CD14-positive monocyte (primary cell): ENCODE measurements at regions not wholly inside any gene's neighbourhood (a gene's known extent, or its start where the extent isn't known, plus 50 kb on each side); places are given as distances from the start of the nearest gene placed in this dataset.

Experiments used
- DNase-seq, 3 donors: peaks; one replicate each; pipeline ENCODE4 v3.0.0-alpha.2; 2011 to 2022
- H2AFZ ChIP-seq: 2 replicates; pipeline ENCODE4 v1.6.0; 2012; ENCODE audit warnings: mild to moderate bottlenecking, low read depth, low read length, inconsistent platforms; ENCODE audit not compliant: insufficient read depth, poor library complexity, severe bottlenecking
- H3K27ac ChIP-seq, 2 donors: 1 replicate in 1 of 2; 2 replicates in 1 of 2; pipeline ENCODE4 v1.5.1; 2012 to 2013; ENCODE audit warnings: low read length in 2 of 2, control low read depth in 1 of 2, inconsistent platforms in 1 of 2, low read depth in 1 of 2, mild to moderate bottlenecking in 1 of 2
- H3K27me3 ChIP-seq, 2 donors: one replicate each; pipeline versions ENCODE4 v1.6.0 to v1.6.1; 2011 to 2013; ENCODE audit warnings: low read length in 2 of 2; ENCODE audit not compliant: control insufficient read depth in 2 of 2, insufficient read depth in 2 of 2
- H3K36me3 ChIP-seq, 2 donors: replicated peaks in 1 of 2; 1 replicate in 1 of 2; 2 replicates in 1 of 2; pipeline versions ENCODE4 v1.5.1 to v1.6.1; 2012 to 2013; ENCODE audit warnings: low read length in 2 of 2, control low read depth in 1 of 2, inconsistent platforms in 1 of 2, mild to moderate bottlenecking in 1 of 2; ENCODE audit not compliant: insufficient read depth in 2 of 2, control insufficient read depth in 1 of 2
- H3K4me1 ChIP-seq, 2 donors: 1 replicate in 1 of 2; 2 replicates in 1 of 2; pipeline versions ENCODE4 v1.5.1 to v1.6.1; 2012 to 2013; ENCODE audit warnings: low read length in 2 of 2, control low read depth in 1 of 2, inconsistent platforms in 1 of 2, mild to moderate bottlenecking in 1 of 2, moderate library complexity in 1 of 2; ENCODE audit not compliant: insufficient read depth in 2 of 2, control insufficient read depth in 1 of 2
- H3K4me2 ChIP-seq: replicated peaks from 2 replicates; pipeline ENCODE3; 2012; ENCODE audit warnings: low read length, moderate library complexity, mild to moderate bottlenecking; ENCODE audit not compliant: poor library complexity, severe bottlenecking; ENCODE audit errors: extremely low read depth
- H3K4me3 ChIP-seq, 3 experiments: fragments of 200-600 bp in 1 of 3; sonication (generic) in 1 of 3; replicated peaks in 1 of 3; 1 replicate in 2 of 3; 2 replicates in 1 of 3; pipeline ENCODE4 v1.5.1; 2011 to 2013; ENCODE audit warnings: low read length in 3 of 3, mild to moderate bottlenecking in 3 of 3, control low read depth in 2 of 3, low read depth in 2 of 3, inconsistent platforms in 1 of 3, moderate library complexity in 1 of 3
- H3K79me2 ChIP-seq: 2 replicates; pipeline ENCODE4 v1.6.0; 2012; ENCODE audit warnings: mild to moderate bottlenecking, control low read depth, inconsistent platforms, low read length, moderate library complexity; ENCODE audit not compliant: insufficient read depth
- H3K9ac ChIP-seq: 2 replicates; pipeline ENCODE4 v1.6.0; 2017; ENCODE audit warnings: low read length, mild to moderate bottlenecking; ENCODE audit not compliant: insufficient read depth, poor library complexity, severe bottlenecking
- H3K9me3 ChIP-seq, 2 donors: replicated peaks in 1 of 2; 1 replicate in 1 of 2; 2 replicates in 1 of 2; pipeline versions ENCODE4 v1.5.1 to v1.6.1; 2012 to 2013; ENCODE audit warnings: low read length in 2 of 2, control low read depth in 1 of 2; ENCODE audit not compliant: control insufficient read depth in 1 of 2, insufficient read depth in 1 of 2
- H4K20me1 ChIP-seq: 2 replicates; pipeline ENCODE4 v1.6.0; 2012; ENCODE audit warnings: mild to moderate bottlenecking, low read length, control low read depth, moderate library complexity; ENCODE audit not compliant: insufficient read depth
- H3K27ac Mint-ChIP-seq, 7 donors: one replicate each; pipeline ENCODE4 v1.8.0; 2020; ENCODE audit warnings: mild to moderate bottlenecking in 7 of 7, mixed read lengths in 7 of 7, moderate library complexity in 6 of 7, inconsistent platforms in 2 of 7
- H3K27me3 Mint-ChIP-seq, 3 donors: one replicate each; pipeline ENCODE4 v1.8.0; 2021 to 2022; ENCODE audit warnings: low read depth in 3 of 3, mild to moderate bottlenecking in 3 of 3, mixed read lengths in 3 of 3, moderate library complexity in 3 of 3, inconsistent platforms in 1 of 3
- H3K36me3 Mint-ChIP-seq, 2 donors: one replicate each; pipeline ENCODE4 v1.8.0; 2020; ENCODE audit warnings: mixed read lengths in 2 of 2, inconsistent platforms in 1 of 2, mild to moderate bottlenecking in 1 of 2
- H3K4me1 Mint-ChIP-seq: one replicate; pipeline ENCODE4 v1.8.0; 2020; ENCODE audit warnings: mild to moderate bottlenecking, mixed read lengths
- H3K4me3 Mint-ChIP-seq, 2 donors: one replicate each; pipeline ENCODE4 v1.8.0; 2020; ENCODE audit warnings: mild to moderate bottlenecking in 2 of 2, mixed read lengths in 2 of 2, moderate library complexity in 1 of 2
- H3K9me3 Mint-ChIP-seq, 7 donors: one replicate each; pipeline ENCODE4 v1.8.0; 2020 to 2022; ENCODE audit warnings: mixed read lengths in 7 of 7, mild to moderate bottlenecking in 6 of 7, moderate library complexity in 6 of 7, inconsistent platforms in 2 of 7
- WGBS: methylation state at CpG from one replicate; pipeline ENCODE4 v1.1.5; 2013; ENCODE audit warnings: missing lambda C conversion rate; ENCODE audit not compliant: insufficient coverage; 5-methylcytosine and 5-hydroxymethylcytosine counted together
- intact Hi-C, 2 donors: fragments of 100-400 bp; cut with micrococcal nuclease; formaldehyde crosslinking; loops; one replicate each; pipeline versions ENCODE4 v1.15.0 to v1.15.1; 2023
- TF ChIP-seq, protein P1 (sequence below): fragments of 200-600 bp; IDR thresholded peaks from one replicate; pipeline ENCODE4 v1.8.0; 2022; ENCODE audit warnings: antibody characterized with exemption, mild to moderate bottlenecking

DNA sequence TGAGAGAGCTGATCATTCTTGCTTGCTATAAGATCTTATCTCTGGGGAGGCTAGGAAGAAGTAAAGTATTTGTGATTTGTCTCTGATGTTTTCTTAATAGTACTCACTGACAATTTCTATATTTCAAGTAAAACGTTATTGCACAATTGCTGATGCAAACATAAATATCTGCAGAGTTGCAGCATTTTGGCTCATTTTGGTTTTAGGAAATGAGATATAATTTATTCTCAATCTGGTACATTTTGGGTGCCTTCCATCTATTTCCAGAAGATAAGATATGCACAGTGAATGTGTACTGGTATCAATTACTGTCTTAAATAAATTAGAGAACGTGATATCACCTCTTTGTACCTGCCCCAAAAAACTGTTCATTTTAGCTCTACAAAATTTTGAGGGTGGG is 1431.5 kb downstream of the BRINP3 start:
- Mint-ChIP-seq H3K27ac (no peak overlapping the region), H3K4me1 (no peaks in the 10 kb centered on the region), H3K27me3 (peaks cover 0 to 1% (median 1%) of the 10 kb centered on the region in 3 donors), H3K4me3 (no peak overlapping the region), H3K36me3 (no peaks in the 10 kb centered on the region), H3K9me3 (peaks cover 0 to 3% (median 2%) of the 10 kb centered on the region in 7 donors)
- no peak overlapping the region for H3K27ac ChIP-seq
- no peaks in the 10 kb centered on the region for H3K79me2 ChIP-seq
- peaks cover 0 to 3% of the 10 kb centered on the region in 2 donors for H3K9me3 ChIP-seq
- H3K36me3 ChIP-seq = no peaks in the 10 kb centered on the region
- no peak overlapping the region for H3K9ac ChIP-seq
- no CpG with 5 or more reads among the region's 2 CpGs for WGBS
- no peak overlapping the region for H3K4me3 ChIP-seq
- no peak overlapping the region for H3K4me2 ChIP-seq
- H2AFZ ChIP-seq = no peak overlapping the region
- intact Hi-C loops = no loop called here
- H3K4me1 ChIP-seq = no peaks in the 10 kb centered on the region
- DNase-seq = no peak
- TF ChIP-seq, protein P1, sequence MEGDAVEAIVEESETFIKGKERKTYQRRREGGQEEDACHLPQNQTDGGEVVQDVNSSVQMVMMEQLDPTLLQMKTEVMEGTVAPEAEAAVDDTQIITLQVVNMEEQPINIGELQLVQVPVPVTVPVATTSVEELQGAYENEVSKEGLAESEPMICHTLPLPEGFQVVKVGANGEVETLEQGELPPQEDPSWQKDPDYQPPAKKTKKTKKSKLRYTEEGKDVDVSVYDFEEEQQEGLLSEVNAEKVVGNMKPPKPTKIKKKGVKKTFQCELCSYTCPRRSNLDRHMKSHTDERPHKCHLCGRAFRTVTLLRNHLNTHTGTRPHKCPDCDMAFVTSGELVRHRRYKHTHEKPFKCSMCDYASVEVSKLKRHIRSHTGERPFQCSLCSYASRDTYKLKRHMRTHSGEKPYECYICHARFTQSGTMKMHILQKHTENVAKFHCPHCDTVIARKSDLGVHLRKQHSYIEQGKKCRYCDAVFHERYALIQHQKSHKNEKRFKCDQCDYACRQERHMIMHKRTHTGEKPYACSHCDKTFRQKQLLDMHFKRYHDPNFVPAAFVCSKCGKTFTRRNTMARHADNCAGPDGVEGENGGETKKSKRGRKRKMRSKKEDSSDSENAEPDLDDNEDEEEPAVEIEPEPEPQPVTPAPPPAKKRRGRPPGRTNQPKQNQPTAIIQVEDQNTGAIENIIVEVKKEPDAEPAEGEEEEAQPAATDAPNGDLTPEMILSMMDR = no peak
- H4K20me1 ChIP-seq = no peaks in the 10 kb centered on the region
- H3K27me3 ChIP-seq = no peaks in the 10 kb centered on the region

- Mint-ChIP-seq H3K4me3 (no peak overlapping the region), H3K4me1 (no peaks in the 10 kb centered on the region), H3K9me3 (peaks cover 0 to 4% (median 0%) of the 10 kb centered on the region in 7 donors), H3K27ac (no peak overlapping the region), H3K36me3 (no peaks in the 10 kb centered on the region), H3K27me3 (no peaks in the 10 kb centered on the region)
- H3K4me1 ChIP-seq = no peaks in the 10 kb centered on the region
- no peak for DNase-seq
- H3K4me3 ChIP-seq = no peak overlapping the region
- H3K79me2 ChIP-seq = no peaks in the 10 kb centered on the region
- intact Hi-C loops = no loop called here
- no CpG with 5 or more reads among the region's 2 CpGs for WGBS
- H3K9ac ChIP-seq = no peak overlapping the region
- TF ChIP-seq, protein P1 = no peak
- no peaks in the 10 kb centered on the region for H3K36me3 ChIP-seq
- no peak overlapping the region for H3K4me2 ChIP-seq
- no peaks in the 10 kb centered on the region for H4K20me1 ChIP-seq
- no peak overlapping the region for H2AFZ ChIP-seq
- no peak overlapping the region for H3K27ac ChIP-seq
- H3K27me3 ChIP-seq = no peaks in the 10 kb centered on the region
- no peaks in the 10 kb centered on the region for H3K9me3 ChIP-seq
These were observed 1392.9 kb downstream of the BRINP3 start for GRCh38 chr1:189084811-189085210.
